A549 (cell line): ENCODE measurements at regions not wholly inside any gene's neighbourhood (a gene's known extent, or its start where the extent isn't known, plus 50 kb on each side); places are given as distances from the start of the nearest gene placed in this dataset.

Source experiments
- BCL3 ChIP-seq: fragments of >200 bp; sonication (Bioruptor Twin); formaldehyde crosslinking; IDR thresholded peaks from 3 replicates; pipeline ENCODE4 v1.6.1; 2016
- BHLHE40 ChIP-seq: IDR thresholded peaks from 2 replicates; pipeline ENCODE4 v1.6.1; 2012; ENCODE audit warnings: low read depth, low read length, inconsistent platforms
- EHMT2 ChIP-seq: fragments of 200-600 bp; sonication (generic); IDR thresholded peaks from 2 replicates; pipeline ENCODE4 v1.6.1; 2016; ENCODE audit warnings: antibody characterized with exemption, low read depth, mild to moderate bottlenecking, moderate library complexity
- FOSL2 ChIP-seq, 2 experiments: fragments of 450-650 bp in 1 of 2; fragments of >200 bp in 1 of 2; sonication (Bioruptor Twin) in 1 of 2; formaldehyde crosslinking; IDR thresholded peaks; 2 replicates each; pipeline versions ENCODE4 v1.5.0 to v1.6.1; 2016 to 2020; ENCODE audit warnings: mild to moderate bottlenecking in 1 of 2, moderate library complexity in 1 of 2
- HDAC2 ChIP-seq: fragments of 200-600 bp; sonication (generic); IDR thresholded peaks from 2 replicates; pipeline ENCODE4 v1.6.1; 2016
- HEYL ChIP-seq: fragments of 250-450 bp; sonication (Bioruptor Pico); IDR thresholded peaks from 2 replicates; pipeline ENCODE4 v1.8.0; 2021; ENCODE audit warnings: mild to moderate bottlenecking, moderate library complexity
- HMGXB4 ChIP-seq: fragments of 250-450 bp; sonication (Bioruptor Pico); IDR thresholded peaks from 2 replicates; pipeline ENCODE4 v1.5.0; 2021; ENCODE audit warnings: mild to moderate bottlenecking, moderate library complexity, borderline replicate concordance
- POLR2A ChIP-seq: IDR thresholded peaks from 2 replicates; pipeline ENCODE4 v1.6.1; 2012; ENCODE audit warnings: mild to moderate bottlenecking, low read length
- RAD21 ChIP-seq, 2 experiments: fragments of >200 bp in 1 of 2; sonication (Bioruptor Twin) in 1 of 2; formaldehyde crosslinking in 1 of 2; IDR thresholded peaks in 1 of 2; conservative IDR thresholded peaks in 1 of 2; 2 replicates in 1 of 2; 3 replicates in 1 of 2; pipeline ENCODE4 v1.6.1; 2012 to 2018; ENCODE audit warnings: inconsistent platforms in 1 of 2
- RNF2 ChIP-seq: fragments of 200-600 bp; sonication (generic); IDR thresholded peaks from 2 replicates; pipeline ENCODE4 v1.6.1; 2016; ENCODE audit warnings: low read depth, mild to moderate bottlenecking, antibody characterized with exemption, moderate library complexity, borderline replicate concordance
- SMC3 ChIP-seq: fragments of >200 bp; sonication (Bioruptor Twin); formaldehyde crosslinking; IDR thresholded peaks from 3 replicates; pipeline ENCODE4 v1.6.1; 2018; ENCODE audit warnings: inconsistent platforms
- TF ChIP-seq, protein P1 (sequence below): fragments of >200 bp; sonication (Bioruptor Twin); formaldehyde crosslinking; IDR thresholded peaks from 3 replicates; pipeline ENCODE4 v1.5.1; 2016
- TF ChIP-seq, protein P2 (sequence below): IDR thresholded peaks from 2 replicates; pipeline ENCODE4 v1.6.1; 2012

DNA sequence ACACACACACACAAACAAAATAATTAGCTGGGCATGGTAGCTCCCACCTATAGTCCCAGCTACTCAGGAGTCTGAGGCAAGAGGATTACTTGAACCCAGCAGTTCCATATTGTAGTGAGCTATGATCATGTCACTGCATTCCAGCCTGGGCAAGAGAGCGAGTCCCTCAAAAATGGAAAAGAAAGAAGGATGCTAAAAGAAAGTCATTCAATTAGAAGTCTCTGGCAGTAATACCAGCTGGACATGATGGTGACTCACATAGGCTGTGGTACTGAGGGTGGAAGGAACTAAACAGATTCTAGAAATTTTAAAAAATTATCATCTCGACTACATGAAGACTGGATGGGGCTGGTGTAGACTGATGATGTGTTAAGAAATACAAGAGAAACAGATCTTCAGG, 385.3 kb downstream of the ETV1 start:
- TF ChIP-seq HEYL (CRISPR knock-in tag) = no peak
- TF ChIP-seq SMC3 = no peak
- TF ChIP-seq, protein P1, sequence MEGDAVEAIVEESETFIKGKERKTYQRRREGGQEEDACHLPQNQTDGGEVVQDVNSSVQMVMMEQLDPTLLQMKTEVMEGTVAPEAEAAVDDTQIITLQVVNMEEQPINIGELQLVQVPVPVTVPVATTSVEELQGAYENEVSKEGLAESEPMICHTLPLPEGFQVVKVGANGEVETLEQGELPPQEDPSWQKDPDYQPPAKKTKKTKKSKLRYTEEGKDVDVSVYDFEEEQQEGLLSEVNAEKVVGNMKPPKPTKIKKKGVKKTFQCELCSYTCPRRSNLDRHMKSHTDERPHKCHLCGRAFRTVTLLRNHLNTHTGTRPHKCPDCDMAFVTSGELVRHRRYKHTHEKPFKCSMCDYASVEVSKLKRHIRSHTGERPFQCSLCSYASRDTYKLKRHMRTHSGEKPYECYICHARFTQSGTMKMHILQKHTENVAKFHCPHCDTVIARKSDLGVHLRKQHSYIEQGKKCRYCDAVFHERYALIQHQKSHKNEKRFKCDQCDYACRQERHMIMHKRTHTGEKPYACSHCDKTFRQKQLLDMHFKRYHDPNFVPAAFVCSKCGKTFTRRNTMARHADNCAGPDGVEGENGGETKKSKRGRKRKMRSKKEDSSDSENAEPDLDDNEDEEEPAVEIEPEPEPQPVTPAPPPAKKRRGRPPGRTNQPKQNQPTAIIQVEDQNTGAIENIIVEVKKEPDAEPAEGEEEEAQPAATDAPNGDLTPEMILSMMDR = no peak
- no peak for TF ChIP-seq POLR2A
- no peak for TF ChIP-seq HMGXB4 (CRISPR knock-in tag)
- TF ChIP-seq EHMT2 = no peak
- TF ChIP-seq BCL3 = no peak
- TF ChIP-seq HDAC2 = no peak
- TF ChIP-seq, protein P2, sequence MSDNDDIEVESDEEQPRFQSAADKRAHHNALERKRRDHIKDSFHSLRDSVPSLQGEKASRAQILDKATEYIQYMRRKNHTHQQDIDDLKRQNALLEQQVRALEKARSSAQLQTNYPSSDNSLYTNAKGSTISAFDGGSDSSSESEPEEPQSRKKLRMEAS = no peak
- TF ChIP-seq FOSL2 (IDR thresholded peaks at IDR 0.05) = no peak
- no peak for TF ChIP-seq FOSL2 (CRISPR knock-in tag; IDR thresholded peaks at IDR 0.05)
- TF ChIP-seq RNF2 = no peak
- TF ChIP-seq RAD21 (conservative IDR thresholded peaks at IDR 0.05 in 1 of 2, IDR thresholded peaks at IDR 0.05 in 1 of 2) = no peak
- TF ChIP-seq BHLHE40 = no peak
